ENCODE measurements at regions not wholly inside any gene's neighbourhood (a gene's known extent, or its start where the extent isn't known, plus 50 kb on each side); places are given as distances from the start of the nearest gene placed in this dataset.
"Not testable (repeated sequence)": the region's sequence is repeated elsewhere in the genome, so short reads cannot be mapped to it uniquely, and the experiment has no call there.

DNA sequence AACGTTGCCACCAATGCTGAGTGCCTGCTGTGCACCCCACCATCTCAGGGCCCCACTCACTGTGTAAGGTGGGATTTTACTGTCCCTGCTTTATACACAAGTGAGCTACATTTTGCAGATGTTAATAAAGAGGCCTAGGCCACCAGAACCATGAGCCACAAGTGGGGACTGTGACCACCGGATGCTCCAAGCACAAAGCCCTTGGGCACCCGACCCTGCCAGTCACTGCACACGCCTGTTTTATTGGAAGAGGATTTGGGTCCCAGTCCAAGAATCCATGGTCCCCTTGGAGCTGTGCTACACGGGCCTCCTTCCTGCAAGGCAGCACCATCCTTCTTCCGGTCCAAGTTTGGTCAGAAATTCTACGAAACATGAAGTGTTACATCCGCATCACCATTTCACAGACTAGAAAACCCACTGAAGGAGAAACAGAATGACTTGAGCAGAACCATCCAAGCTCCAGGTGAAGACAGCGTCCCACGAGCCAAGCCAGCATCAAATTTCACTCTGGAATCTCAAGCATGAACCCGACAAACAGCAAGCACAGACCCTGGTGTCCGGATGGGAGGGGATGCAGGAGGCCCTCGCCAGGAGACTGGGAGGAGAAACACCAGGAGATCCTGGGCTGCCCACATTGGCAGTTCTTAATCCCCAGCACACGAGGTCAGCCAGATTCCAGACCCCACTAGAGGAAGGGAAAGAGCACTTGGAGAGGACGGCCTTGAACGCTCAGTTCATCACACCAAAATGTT, 226.9 kb downstream of the DLL1 start:
- no peak for DNase-seq (ENCODE audit: low read depth)

DNA sequence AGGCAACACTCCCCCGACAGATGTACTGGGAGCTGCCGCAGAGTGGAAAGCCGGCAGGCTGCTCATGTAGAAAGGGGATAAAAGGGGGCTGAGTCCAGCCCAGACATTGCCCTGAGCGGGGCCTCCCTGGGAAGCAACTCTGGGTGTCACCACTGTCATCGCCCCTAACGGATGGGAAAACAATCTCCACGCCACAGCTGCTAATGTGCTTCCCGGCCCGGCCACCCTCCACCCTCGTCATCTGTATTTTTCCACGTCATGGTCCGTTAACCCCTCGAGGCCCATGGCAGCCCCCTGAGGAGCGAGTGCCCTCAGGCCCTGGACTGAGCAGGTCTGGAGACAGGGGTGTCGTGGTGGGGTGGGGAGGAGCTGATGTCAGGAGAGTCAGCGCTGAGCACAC, 227.4 kb downstream of the DLL1 start:
- no peak for DNase-seq (ENCODE audit: low read depth)

DNA sequence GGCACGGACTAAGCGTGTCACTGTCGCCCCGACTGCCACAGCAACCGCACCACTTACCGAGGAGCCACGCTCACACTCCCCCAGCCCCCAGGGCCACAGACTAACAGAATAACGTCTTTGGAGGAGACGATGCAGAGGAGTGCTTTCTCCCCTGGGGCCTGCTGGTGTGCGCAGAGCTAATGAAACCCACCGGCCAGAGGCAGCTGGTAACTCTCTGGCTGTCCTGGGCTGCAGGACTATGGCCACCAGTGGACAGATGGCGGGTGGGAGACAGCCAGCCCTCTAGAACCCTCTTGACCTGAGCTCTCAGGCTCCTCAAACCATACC, 228.0 kb downstream of the DLL1 start:
- no peak for DNase-seq (ENCODE audit: low read depth)

DNA sequence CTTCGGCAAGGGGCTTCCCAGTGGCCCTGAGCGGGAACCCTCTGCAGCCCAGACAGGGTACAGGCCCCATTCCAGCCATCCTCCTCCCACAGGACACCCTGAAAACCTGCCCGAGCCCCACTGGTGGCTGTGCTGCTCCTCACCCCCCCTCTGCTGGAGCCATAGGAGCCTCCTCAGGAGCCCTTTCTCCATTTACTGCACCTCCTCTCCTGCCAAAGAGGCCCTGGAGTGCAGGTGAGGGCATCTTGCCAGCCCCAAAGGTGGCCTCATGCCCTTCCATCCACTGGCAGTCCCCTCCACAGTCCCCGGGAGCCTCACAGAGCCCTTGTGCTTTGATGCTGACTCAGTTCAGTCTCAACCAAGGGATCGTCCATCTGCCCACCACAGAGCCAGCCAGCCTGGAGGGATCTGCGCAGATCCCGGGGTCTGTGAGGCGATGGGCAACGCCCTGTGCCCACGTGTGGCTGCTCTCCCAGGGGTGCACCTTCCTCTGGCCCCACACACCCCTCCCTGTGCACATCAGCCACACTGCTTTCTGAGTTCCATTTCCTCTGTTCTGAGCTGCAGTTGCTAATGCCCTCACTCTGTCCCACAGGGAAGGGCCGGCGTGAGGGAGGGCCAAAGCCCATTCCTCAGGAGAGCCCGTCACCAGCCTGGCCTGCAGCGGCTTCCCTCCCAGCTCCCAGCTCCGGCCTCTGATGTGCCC, 228.5 kb downstream of the DLL1 start:
- no peak for DNase-seq (ENCODE audit: low read depth)

DNA sequence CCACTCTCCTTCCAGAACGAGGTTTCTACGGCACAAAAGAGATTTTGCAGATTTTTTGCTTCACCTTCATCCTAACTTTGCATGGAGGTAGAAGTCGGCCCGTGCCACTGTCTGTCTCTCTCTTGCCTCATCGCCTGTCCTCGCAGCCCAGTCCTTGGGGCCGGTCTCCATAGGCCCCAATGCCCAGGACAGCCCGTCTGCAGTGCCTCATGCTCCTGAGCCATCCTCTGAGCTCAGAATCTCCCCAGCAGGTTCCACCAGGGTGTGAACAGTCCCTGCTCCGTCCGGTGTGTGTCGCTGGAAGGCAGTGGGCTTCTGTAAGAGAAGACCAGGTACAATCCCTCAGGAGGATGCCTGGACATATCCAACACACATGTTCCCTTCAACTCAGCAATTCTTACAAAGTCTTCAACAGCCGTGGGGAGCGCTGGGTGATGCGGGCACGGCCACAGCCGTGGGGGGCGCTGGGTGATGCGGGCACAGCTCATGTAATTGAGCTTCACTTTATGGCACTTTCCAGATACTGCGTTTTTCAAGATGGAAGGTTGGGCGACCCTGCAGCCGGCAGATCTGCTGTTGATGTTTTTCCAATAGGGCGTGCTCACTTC, 231.9 kb downstream of the DLL1 start:
- no peak for DNase-seq (ENCODE audit: low read depth)

DNA sequence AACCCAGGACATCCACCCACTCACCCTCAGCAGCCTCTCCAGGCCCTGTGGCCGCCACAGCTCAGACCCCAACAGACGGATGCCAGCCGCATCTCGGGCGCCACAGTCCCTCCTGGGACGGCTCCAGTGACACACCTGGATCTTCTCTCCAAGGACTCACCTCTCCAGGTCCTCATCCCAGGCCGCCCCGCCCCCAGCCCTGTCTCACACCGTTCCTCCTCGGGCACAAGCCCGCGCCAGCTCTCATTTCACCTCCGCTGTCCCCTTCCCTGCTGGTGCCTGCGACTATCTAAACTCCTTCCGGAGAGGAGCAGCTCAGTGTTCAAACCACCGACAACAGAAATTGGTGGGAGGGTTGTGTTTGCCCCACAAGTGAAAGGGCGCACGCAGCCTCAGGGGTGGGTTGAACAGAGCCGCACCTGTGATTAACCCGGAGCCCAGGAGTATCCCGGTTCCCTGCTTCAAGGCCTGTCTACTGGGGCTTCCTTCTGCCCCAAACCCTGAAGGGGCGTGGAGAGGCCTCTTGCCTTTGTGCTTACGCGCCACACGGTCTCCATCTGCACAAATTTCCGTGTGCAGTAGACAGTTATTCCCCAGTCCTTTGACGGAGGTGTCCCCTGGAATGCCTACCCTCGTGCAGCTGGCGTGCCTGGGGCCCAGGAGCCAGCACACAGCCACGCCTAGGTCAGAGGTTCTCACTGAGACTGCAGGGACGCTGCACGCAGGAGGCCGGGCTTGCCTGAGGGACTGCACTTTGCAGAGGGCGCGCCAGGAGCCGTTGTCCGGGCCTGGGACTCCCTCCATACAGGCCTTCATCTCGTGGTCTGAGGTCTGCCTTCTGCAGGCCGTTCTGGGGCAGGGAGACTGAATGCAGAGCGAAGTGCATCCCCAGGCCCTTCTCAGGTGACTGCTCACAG, 232.7 kb downstream of the DLL1 start:
- no peak for DNase-seq (ENCODE audit: low read depth)

DNA sequence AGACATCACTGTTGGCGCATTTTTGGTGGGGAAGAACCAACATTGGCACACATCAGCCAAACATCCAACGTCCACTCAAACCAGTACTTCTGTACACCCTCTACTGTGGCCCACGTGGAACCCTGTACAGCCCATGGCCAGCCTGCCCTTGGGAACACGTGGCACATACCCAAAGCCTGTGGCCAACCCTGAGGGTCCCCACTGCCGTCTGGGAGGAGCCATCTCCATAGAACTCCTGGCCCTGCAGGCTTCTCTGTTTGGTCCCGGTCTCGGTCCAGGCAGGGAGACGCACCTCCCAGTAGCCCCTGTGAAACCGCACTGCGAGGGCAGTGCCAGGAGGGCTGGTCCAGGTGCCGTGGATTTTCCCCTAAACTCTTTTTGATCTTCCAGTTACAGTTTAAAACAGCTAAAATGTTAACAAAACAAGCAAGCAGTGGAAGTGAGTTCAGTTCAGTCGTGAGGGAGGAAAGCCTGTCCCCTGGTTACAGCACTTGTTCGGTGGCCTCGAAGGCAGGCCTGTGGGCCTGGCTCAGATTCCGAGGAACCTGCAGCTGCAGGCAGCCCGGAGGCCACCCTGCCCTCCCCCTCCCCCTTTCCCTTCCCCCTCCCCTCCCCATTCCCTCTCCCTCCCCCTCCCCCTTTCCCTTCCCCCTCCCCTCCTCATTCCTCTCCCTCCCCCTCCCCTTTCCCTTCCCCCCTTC, 233.7 kb downstream of the DLL1 start:
- no peak for DNase-seq (ENCODE audit: low read depth)

DNA sequence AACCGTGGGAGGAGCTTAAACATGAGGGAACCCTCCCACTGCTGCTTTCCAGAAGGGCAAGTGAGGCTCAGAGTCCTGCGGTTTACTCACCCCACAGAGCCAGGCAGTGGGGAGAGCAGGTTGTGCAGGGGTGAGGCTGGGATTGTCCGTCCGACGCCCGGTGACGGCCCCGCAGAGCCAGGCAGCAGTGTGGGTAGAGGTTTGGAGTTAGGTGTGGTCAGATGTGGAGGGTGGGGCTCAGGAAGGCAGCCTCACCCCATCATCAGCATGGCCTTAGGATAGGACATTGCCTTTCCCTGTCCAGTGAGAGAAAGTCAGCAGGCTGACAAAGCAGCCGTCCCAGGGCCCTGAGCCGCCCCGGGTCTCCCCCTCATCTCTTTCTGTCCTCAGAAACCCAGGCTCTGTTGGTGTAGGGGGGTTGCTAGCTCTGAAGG, 234.6 kb downstream of the DLL1 start:
- no peak for DNase-seq (ENCODE audit: low read depth)

DNA sequence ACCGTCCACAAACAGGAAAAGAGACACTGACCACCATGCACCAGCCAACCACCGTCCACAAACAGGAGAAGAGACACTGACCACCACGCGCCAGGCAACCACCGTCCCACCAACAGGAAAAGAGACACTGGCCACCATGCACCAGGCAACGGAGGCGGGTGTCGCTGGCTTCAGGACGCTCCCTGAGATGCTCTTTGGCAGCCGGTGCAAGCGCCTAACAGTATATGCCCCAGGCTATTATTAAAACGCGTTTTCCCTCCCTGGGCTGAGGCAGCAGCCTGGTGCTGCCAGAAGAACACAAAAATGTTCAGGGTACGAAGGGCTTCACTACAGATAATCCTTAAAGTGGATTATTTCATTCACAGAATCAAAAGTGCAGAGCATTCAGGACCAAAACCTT, 235.1 kb downstream of the DLL1 start:
- DNase-seq (ENCODE audit: low read depth), result not testable (repeated sequence)

DNA sequence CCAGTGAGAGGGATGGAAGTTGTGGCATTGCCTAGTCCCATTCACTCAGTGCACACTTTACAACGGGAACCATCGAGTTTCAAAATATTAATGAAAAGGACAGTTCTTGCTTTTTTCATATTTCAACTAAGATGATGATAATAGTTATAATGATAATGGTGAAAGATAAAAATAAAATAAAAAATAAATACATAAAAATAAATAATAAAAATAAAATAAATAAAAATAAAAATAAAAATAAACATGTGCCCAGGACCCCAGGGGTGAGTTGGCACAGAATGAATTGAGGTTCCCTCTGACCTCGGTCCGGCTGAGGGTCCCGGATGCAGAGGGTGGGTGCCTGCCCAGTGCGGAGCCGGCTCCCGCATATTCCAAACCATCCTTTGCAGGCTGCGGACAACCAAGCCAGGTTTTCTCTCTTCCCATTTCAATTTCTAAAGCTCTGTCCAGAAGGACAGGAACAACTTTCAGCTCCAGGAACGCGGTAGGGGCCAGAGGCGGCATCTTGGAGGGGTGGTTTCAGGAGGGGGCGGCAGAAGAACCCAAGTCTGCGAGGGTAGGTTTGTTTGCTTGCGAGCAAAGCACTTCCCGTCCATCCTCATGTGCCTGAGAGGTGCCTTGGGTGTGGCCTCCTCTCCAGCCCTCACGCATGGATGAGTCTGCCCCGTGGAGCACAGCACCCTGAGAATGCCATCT, 236.8 kb downstream of the DLL1 start:
- DNase-seq (ENCODE audit: low read depth), result no peak

DNA sequence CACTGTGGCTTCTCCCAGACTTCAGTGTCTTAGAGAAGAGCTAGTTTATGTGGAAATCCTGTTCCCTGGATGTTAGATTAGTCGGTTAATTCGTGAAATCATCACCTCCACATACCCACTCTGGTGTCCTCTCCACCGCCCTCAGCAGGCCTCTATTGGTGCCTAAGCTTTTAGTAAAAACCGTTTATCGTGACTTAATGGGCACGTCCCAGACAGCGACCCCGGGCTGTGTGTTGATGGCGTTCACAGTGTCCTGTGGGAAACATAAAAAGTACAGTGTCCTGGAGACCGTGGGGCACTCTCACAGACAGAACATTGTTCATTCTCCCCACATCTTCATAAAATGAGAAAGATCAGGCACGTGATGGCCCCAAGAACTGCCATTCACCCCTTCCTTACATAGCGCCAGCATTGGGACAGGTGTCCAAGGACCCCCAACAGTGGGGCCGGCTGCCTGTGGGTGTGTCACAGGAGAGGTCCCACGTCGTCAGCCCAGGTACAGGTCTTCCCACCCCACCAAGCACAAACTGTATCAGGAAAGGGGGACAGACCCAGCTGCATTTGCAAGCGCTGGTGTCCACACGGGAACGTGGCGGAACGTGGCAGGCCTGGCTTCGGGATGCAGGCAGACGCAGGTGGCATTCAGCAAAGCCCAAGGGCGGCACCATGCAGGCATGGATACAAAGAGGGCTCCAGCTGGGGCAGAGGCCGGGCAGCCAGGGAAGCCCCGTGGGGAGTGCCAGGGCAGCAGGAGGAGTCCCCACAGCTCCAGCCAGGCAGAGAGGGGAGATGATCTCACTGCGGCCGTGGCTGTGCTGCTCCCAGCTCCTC, 237.7 kb downstream of the DLL1 start:
- no peak for DNase-seq (ENCODE audit: low read depth)

DNA sequence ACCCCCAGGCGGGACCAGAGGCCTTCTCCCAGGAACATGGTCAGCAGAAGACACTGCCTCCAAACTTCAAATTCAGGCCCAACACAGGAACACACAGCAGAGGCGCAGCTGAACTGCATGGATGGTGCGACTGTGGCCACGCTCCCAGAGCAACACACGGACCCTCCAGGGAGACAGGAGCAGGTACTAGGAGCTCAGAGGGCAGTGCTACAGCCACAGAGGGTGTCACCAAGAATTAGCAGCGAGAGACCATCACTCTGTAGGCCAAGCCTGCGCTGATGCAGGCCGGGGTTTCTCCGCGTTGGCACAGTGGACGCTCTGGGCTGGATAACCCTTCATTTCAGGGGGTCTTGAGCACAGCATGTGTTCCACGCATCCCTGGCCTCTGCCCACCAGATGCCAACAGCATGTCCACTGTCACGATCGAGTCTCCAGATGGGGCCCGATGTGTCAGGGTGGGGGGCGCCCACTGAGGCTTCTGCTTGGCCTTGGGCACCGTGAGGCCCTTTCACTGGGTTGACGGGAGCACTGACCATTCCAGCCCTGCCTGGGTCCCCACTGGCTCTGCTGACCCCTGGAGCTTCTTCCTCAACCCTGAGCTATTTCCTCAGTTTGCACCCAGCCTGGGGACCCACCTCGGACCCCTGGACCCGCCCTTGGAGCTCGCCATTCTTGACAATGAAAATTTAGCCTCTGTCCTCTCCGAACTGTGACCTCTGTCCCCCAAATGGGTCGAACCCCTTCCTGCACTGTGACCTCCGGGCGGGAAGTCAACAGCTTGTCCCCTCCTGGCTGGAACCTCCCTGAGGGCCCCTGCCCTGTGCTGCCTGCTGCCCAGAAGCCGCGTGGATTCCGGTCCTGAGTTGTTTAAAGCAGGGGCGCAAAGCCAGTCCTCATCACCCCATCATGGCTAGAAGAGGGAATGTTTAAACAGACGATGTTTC, 239.4 kb downstream of the DLL1 start:
- DNase-seq (ENCODE audit: low read depth), result no peak

DNA sequence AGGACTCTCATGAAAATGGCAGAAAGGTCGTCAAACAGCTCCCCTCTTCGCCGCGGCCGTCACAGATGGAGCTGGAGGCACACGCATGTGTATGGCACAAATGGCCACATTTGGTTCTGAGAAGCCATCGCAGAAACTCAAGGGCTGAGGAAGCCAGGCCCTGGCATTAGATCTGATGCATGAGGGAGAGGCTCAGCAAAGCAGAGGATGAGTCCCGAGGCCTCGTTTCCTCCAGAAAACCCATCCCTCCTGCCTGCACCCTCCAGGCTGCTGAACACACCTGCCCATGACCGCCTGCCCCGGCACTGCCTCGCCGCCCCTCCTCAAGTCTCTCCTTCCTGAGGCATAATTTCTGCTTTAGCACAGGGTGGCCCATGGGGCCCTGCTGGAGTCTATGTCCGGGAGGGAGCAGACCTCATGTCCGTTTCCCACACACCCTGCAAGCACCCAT, 240.3 kb downstream of the DLL1 start:
- DNase-seq (ENCODE audit: low read depth), result no peak

DNA sequence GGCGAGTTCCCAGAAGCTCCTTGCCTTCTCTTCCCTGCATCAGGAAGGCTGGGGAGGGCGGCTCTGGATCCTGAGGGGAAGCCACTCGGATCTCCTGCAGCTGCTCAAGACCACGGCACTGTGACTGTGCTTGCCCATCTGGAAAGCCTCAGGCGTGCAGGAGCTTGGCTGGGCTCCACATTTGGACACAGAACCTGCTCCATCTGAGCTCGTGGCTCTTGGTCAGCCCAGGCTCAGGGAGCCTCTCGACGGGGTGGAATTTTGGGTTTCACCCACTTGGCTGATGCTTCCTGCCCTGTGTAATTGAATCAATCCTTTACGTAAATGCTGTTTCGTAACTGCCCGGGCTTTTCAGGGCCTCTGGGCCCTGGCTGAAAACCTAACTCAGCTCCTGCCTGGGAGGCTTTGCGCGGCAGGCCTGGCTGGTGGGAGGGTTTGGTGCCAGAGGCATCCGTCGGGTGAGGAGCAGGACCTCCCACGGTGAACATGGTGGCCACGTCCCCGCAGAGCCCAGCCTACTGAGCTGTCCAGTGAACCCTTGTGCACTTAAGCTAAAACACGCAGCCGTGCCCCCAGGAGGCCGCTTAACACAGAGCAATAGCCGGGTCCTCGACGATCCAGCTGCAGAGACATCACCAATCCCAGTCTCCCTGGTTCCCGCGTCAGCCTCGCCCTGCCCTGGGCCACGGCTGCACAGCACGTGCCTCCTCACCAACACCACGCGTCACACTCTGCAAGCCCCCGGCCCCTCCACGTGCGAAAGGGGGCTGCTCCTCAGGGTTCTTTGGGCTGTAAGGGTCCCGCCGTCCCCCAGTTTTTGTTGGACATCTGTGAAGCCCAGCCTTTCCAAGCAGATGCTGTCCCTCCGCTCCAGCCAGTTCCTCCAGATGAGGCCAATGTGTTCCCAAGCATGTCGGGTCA, 241.0 kb downstream of the DLL1 start:
- DNase-seq (ENCODE audit: low read depth), result peak; percentile 58

DNA sequence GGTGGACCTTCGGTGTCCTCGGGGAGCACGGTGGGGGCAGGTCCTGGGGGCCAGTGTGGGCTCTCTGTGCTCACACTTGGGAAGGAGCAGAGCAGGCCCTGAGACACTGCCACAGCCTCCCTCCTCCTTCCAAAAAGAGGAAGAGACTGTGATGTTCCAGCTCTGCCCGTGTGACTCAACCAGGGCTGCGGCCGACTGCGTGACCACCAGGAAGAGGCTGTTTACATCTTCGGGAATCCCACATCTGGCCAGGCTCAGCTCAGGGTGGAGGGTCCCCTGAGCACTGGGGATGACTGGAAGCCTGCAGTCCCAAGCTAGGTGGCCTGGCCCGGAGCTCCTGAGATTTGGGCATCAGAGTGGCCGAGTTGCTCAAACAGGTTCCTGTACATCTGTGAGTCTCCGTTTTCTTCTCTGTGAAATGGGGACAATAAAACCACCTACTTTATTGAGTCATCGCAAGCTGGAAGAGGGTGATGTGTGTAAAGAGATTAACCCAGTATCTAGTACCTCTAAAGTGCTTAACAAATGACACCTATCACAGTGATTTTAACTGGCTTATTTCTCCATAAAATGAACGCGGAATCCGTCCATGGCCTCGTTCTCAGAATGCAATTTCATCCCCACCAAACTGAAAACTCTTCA, 242.1 kb downstream of the DLL1 start:
- DNase-seq (ENCODE audit: low read depth), result no peak

DNA sequence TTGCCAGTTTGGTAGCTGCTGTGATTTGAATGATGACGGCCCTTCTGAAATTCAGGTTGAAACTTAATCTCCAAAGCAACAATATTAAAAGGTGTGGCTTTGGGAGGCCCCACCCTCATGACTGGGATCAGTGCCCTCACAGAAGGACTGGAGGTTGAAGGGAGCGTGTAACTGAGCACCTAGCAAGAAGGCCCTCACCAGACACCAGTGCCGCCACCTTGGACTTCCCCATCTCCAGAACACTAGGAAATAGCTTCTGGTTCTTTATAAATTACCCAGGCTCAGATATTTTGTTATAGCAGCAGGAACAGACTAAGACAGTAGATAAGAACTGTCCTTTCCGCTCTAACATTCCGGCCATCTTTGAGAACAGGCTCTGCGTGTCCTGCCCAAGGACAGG, 243.1 kb downstream of the DLL1 start:
- no peak for DNase-seq (ENCODE audit: low read depth)
